ENCODE measurements at regions not wholly inside any gene's neighbourhood (a gene's known extent, or its start where the extent isn't known, plus 50 kb on each side); places are given as distances from the start of the nearest gene placed in this dataset.

DNA sequence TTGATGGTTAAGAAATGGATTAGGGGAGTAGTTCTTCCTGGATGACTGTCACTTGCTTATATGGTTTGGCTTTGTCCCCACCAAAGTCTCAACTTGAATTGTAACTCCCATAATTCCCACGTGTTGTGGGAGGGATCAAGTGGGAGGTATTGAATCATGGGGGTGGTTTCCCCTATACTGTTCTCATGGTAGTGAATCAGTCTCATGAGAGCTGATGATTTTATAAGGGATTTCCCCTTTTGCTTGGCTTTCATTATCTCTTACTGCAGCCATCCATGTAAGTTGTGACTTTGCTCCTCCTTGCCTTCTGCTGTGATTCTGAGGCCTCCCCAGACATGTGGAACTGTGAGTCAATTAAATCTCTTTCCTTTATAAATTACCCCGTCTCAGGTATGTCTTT lies 1621.1 kb downstream of the MRPL39 start:
- TF ChIP-seq CTCF (conservative IDR thresholded peaks at IDR 0.05; ENCODE audit: low read length) (no peak), EZH2phosphoT487 (IDR thresholded peaks at IDR 0.05; ENCODE audit: borderline replicate concordance) (no peak)

All from Loucy (cell line).